HS-27A (cell line): ENCODE measurements at regions not wholly inside any gene's neighbourhood (a gene's known extent, or its start where the extent isn't known, plus 50 kb on each side); places are given as distances from the start of the nearest gene placed in this dataset.

Experiments
- DNase-seq: peaks from one replicate; pipeline ENCODE4 v3.0.0-alpha.2; 2012; ENCODE audit warnings: low read depth, missing footprints

- no peak for DNase-seq
Measured at GRCh38 chr20:24334830-24335229, 134.6 kb upstream of the SYNDIG1 start.

GRCh38 chr20:24332956-24333355 lies 136.5 kb upstream of the SYNDIG1 start:
- DNase-seq: no peak

DNA sequence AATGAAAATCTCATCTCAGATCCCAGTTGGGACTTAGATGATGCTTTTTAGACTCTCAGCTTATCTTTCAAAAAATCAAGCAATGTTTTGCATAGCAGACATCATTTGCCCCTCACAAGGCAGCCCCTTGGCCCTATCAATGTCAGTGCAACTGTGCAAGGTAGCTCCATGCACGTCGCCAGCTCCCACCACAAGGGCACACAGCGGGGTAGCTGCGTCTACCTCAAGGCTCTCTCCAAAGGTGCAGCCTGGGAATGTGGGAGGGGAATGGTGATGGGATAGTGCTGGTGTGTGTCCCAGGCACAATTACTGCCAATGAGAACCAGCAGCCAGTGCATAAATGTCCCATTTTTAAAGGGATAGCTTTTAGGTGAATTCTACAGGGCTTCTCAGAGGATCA lies 137.5 kb upstream of the SYNDIG1 start:
- no peak for DNase-seq

DNA sequence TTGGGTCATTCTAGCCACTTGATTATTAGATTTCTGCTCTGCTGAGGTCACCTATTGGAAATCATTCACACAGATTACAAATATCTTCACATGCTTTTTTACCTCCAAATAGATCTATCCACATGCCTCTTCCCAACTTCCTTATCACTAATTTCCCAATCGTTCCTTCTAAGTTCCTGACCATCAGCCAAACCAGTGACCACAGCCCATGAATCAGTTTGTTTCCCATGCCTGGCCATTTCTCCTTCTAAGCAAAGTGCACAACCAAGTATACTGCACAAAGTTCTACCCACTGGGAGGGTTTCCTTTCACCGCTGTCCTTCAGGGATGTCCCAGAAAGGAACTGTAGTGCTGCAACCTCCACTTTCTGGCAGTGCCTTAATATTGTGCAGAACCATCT lies 140.5 kb upstream of the SYNDIG1 start:
- DNase-seq: no peak

- no peak for DNase-seq
Measured at GRCh38 chr20:24321973-24322372, 147.5 kb upstream of the SYNDIG1 start.

DNA sequence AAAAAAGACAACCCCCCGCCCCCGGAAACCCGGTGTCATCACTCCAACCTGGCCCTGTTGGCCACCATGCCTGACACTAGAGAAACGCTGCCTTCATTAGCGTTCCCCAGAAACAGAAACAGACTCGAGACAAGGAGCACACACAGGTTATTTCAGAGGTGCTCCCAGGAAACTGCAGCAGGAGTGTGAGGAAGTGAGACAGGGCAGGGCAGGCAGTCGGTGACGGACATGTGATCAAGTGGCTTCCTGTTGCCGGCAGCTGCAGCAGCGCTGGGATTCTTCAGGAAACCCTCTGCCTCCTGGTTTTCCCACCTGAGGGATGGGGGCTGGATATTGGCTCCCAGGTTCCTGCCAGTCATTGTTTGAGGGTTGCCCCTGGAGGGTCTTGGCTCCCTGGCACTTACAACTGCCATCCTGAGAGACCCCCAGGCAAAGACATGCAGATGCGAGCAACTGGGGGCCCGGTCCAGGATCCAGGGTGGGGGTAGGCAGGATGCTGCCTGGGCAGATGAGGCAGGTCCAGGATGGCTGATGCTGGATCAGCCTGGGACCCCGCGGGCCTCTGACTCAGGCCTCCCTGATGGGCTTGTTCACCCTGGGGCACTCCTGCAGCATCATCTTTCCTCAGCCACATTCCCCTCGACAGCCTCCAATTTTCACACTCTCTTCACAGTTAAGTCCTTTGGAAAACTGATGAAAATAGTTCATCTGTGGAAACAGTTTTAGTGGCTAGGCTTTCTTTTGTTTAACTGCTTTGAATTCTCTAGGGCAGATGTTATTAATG lies 150.7 kb upstream of the SYNDIG1 start:
- DNase-seq: no peak

DNA sequence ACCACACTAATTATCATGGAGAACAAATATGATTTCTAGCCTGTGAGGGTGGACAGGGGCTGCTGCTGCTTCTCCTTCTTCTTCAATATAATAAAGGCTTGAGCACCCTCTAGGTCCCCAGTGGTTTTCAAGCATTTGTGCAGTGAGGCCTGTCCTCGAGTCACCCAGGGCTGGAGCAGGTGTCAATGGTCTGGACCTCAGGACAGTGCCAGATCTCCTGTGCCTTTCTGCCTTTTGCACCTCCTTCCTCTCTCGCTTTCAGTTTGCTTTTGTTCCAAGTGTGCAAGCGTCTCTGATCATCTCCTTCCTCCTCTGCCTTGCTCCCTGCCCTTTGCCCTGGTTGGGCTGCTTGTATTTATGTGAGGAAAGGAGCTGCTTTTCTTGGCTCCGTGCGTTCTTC lies 152.2 kb upstream of the SYNDIG1 start:
- DNase-seq: no peak

DNA sequence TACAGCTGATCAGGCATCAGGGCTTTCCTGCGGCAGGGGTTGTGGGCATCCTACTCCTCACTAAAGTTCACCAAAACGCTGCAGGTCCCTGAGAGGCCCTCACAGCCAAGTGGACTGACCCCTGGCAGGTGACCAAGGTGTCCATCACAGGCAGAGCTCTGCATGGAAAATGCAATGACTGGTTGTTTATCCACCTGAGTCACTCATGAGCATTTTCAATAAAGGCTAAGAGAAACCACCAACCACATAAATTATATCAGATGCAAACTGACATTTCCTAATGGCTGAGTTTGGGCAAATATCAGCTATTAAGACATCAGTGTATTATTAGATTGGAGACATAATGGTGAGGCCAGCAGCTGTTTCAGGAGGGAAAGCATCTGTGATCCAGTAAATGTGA lies 152.7 kb upstream of the SYNDIG1 start:
- DNase-seq: no peak

GRCh38 chr20:24314053-24314452 lies 155.4 kb upstream of the SYNDIG1 start:
- DNase-seq: no peak

- no peak for DNase-seq
Measured at GRCh38 chr20:24309596-24309995, 159.8 kb upstream of the SYNDIG1 start.

DNA sequence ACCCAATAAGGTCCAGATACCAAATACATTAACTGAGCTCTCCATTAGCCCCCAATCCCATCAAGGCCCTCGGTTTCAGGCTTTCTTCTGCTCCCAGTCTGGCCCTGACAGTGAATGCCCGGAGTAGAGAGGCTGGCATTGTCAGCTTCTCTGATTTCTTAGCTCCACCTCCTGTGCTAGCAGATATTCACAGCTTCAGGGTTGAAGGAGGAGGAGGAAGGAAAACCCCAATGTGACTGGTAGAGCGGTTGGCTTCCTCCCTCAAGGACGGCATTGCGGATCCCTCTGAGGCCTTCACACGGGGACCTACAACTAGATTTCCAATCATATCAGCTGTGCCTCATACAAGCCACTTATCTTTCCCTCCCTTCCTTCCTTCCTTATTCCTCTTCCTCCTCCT lies 164.1 kb upstream of the SYNDIG1 start:
- DNase-seq: no peak

- no peak for DNase-seq
Measured at GRCh38 chr20:24304291-24304690, 165.1 kb upstream of the SYNDIG1 start.

- DNase-seq: no peak
Measured at GRCh38 chr20:24303393-24304170, 165.8 kb upstream of the SYNDIG1 start.

- no peak for DNase-seq
Measured at GRCh38 chr20:24297993-24298392, 171.4 kb upstream of the SYNDIG1 start.

GRCh38 chr20:24296477-24297261 lies 172.8 kb upstream of the SYNDIG1 start:
- DNase-seq: no peak

DNA sequence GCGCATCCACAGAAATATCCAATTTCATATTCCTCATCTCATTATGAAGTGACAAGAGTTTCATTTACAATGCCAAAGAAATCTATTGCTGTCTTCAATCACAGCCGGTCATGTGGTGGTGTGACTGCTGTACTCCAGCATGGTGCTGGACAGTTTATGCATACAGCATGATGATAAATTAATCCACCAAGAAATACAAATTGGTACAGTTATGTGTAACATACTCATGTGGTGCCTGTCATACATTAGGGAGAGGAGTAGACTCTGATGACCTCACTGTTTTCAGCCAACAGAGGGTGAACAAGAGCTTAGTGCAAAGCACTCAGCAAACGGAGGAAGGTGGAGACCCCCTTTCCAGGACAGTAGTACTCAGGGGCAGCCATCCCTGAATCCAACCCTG lies 178.4 kb upstream of the SYNDIG1 start:
- DNase-seq: no peak

GRCh38 chr20:24289737-24290481 lies 179.5 kb upstream of the SYNDIG1 start:
- DNase-seq: no peak

GRCh38 chr20:24283186-24283585 lies 186.2 kb upstream of the SYNDIG1 start:
- no peak for DNase-seq

DNA sequence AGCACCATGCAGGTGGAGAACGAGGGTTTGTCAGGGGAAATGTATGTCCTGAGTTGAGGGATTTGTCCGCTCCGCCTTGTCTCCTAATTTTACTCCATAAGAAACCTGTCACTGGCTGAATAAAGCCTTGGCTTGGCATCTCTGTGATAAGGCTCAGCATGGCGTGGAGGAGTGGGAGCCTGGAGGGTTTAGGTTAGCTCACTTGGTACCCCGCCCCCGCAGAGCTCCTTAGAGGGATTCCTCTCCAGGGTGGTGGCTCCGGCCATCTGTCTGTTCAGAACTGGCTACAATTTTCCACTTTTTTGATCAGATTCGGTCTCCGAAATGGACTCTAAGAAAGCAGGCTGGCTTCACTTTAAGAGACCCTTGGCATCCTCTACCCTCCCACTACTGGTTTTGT lies 192.2 kb upstream of the SYNDIG1 start:
- no peak for DNase-seq

GRCh38 chr20:24275946-24276705 lies 193.3 kb upstream of the SYNDIG1 start:
- DNase-seq: no peak

DNA sequence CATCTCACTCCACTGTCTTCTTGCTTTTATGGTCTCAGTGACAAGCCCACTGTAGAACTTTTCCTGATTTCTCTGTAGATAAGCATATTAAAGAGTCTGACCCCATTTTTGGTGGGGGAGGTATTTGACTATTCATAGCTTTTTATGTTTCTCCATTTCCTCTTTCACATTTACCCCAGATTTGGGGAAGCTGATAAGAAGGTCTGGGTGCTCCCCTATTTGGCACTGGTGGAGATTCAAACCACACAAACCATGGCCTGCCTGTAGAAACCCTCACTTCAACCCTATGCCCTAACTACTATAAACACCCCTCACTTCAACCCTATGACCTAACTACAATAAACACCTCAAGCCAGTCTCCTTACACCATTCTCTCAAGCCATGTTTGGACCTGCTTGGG lies 196.2 kb upstream of the SYNDIG1 start:
- DNase-seq: no peak
